A673 (cell line): ENCODE measurements at regions not wholly inside any gene's neighbourhood (a gene's known extent, or its start where the extent isn't known, plus 50 kb on each side); places are given as distances from the start of the nearest gene placed in this dataset.

Experiments
- BruUV-seq: library from RNA; stranded (reverse); fragments of 400-500 nt; replicated peaks from 2 replicates; lab custom pipeline; 2021; lab: Mats Ljungman, UMichigan
- CTCF ChIA-PET: fragments of 300-600 bp; sonication (Branson Sonifier 250); formaldehyde crosslinking; loops from one replicate; lab custom pipeline; 2022; ENCODE audit warnings: antibody characterized with exemption; lab: Charles Lee
- POLR2A ChIA-PET: fragments of 300-600 bp; sonication (Branson Sonifier 250); formaldehyde crosslinking; loops from one replicate; lab custom pipeline; 2022; ENCODE audit warnings: antibody characterized with exemption; ENCODE audit not compliant: low non-redundant PET; lab: Charles Lee
- DNase-seq: peaks from one replicate; pipeline ENCODE4 v3.0.0-alpha.2; 2015; ENCODE audit warnings: low spot score
- H3K27ac ChIP-seq: fragments of 200-600 bp; sonication (generic); 2 replicates; pipeline ENCODE4 v1.5.1; 2016; ENCODE audit warnings: mixed run types, low read depth, mild to moderate bottlenecking, mixed read lengths, antibody characterized with exemption, low read length; ENCODE audit not compliant: poor library complexity, severe bottlenecking
- H3K27me3 ChIP-seq: fragments of 200-600 bp; sonication (generic); replicated peaks from 2 replicates; pipeline ENCODE4 v1.6.1; 2017; ENCODE audit warnings: mixed run types, low read depth, mild to moderate bottlenecking, mixed read lengths, antibody characterized with exemption, low read length; ENCODE audit not compliant: insufficient read depth, poor library complexity
- H3K36me3 ChIP-seq: fragments of 200-600 bp; sonication (generic); 2 replicates; pipeline ENCODE4 v1.6.1; 2016; ENCODE audit warnings: mixed run types, mild to moderate bottlenecking, mixed read lengths, antibody characterized with exemption, low read length; ENCODE audit not compliant: insufficient read depth, poor library complexity, severe bottlenecking
- H3K4me1 ChIP-seq: fragments of 200-600 bp; sonication (generic); 2 replicates; pipeline ENCODE4 v1.6.1; 2017; ENCODE audit warnings: mixed run types, mild to moderate bottlenecking, mixed read lengths, antibody characterized with exemption, low read length; ENCODE audit not compliant: insufficient read depth, poor library complexity, severe bottlenecking
- H3K4me3 ChIP-seq: fragments of 200-600 bp; sonication (generic); 2 replicates; pipeline ENCODE4 v1.5.1; 2016; ENCODE audit warnings: low read depth, mixed run types, mild to moderate bottlenecking, mixed read lengths, low read length; ENCODE audit not compliant: poor library complexity, severe bottlenecking
- H3K9me3 ChIP-seq: fragments of 200-600 bp; sonication (generic); 2 replicates; pipeline ENCODE4 v1.6.1; 2016; ENCODE audit warnings: mixed run types, low read depth, mild to moderate bottlenecking, mixed read lengths, antibody characterized with exemption, low read length; ENCODE audit not compliant: poor library complexity, severe bottlenecking
- EZH2 ChIP-seq: fragments of 200-600 bp; sonication (generic); IDR thresholded peaks from 2 replicates; pipeline ENCODE4 v1.6.1; 2017; ENCODE audit warnings: borderline replicate concordance, low read depth, mild to moderate bottlenecking, mixed read lengths, antibody characterized with exemption, low read length; ENCODE audit not compliant: poor library complexity, severe bottlenecking
- intact Hi-C: fragments of 100-400 bp; cut with micrococcal nuclease; formaldehyde crosslinking; loops from one replicate; pipeline ENCODE4 v1.10.0; 2022; ENCODE audit not compliant: unreplicated experiment
- TF ChIP-seq, protein P1 (sequence below): fragments of 300-800, 200-600 bp; sonication (generic); conservative IDR thresholded peaks from 2 replicates; pipeline ENCODE4 v1.5.1; 2017; ENCODE audit warnings: low read depth, mild to moderate bottlenecking, antibody characterized with exemption, low read length, moderate library complexity, mixed read lengths

DNA sequence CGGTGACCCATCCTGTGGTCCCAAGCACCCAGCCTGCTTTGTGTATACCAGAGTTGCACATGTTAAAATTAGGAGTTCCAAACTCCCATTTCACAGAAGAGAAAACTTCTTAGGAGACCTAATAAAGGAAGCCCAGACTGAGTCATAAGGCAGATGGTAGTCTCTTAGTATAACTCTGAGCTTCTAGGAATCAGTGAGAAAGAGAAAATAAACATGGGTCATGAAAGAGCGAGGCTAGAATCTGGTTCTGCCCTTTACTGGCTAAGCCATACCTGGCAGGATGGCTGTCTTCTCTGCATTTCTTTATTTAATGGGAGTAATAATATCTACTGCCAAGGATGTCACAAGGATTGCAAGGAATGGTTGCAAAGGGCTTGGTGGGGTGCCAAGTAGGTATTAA lies 101.2 kb upstream of the TRIB2 start:
- BruUV-seq: no TSS peak
- ChIA-PET POLR2A (no interaction called here), CTCF (no interaction called here)
- intact Hi-C loops: loop anchor here (10.0 kb wide), 1 partner anchor 389 kb away; no protein-coding TSS in a partner anchor
- H3K36me3 ChIP-seq: no peaks in the 10 kb centered on the region
- H3K27ac ChIP-seq: no peak overlapping the region
- peaks cover 23% of the 10 kb centered on the region for H3K4me1 ChIP-seq
- DNase-seq: no peak
- TF ChIP-seq EZH2: no peak
- TF ChIP-seq, protein P1, sequence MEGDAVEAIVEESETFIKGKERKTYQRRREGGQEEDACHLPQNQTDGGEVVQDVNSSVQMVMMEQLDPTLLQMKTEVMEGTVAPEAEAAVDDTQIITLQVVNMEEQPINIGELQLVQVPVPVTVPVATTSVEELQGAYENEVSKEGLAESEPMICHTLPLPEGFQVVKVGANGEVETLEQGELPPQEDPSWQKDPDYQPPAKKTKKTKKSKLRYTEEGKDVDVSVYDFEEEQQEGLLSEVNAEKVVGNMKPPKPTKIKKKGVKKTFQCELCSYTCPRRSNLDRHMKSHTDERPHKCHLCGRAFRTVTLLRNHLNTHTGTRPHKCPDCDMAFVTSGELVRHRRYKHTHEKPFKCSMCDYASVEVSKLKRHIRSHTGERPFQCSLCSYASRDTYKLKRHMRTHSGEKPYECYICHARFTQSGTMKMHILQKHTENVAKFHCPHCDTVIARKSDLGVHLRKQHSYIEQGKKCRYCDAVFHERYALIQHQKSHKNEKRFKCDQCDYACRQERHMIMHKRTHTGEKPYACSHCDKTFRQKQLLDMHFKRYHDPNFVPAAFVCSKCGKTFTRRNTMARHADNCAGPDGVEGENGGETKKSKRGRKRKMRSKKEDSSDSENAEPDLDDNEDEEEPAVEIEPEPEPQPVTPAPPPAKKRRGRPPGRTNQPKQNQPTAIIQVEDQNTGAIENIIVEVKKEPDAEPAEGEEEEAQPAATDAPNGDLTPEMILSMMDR: no peak
- no peaks in the 10 kb centered on the region for H3K27me3 ChIP-seq
- H3K9me3 ChIP-seq: no peaks in the 10 kb centered on the region
- no peak overlapping the region for H3K4me3 ChIP-seq

DNA sequence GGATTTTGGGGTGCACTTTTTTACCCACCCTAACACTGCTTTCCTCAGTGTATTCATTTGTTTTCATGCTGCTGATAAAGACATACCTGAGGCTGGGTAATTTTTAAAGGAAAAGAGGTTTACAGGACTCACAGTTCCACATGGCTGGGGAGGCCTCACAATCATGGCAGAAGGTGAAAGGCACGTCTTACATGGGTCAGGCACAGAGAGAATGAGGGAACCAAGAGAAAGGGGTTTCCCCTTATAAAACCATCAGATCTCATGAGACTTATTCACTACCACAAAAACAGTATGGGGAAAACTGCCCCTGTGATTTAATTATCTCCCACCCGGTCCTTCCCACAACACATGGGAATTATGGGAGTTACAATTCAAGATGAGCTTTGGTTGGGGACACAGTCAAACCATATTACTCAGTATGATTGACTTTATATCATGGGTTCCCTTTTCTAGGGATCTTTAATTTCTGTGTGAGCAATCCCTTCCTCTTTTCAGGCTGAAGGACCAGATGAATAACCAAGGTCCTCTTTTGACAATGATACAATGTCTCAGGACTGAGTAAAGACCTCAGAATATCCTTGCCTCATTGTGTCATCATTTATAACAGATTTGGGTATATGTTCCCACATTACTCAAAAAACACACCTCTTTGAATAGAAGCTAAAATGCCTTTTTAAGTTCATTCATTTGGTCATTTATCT lies 100.1 kb upstream of the TRIB2 start:
- TF ChIP-seq, protein P1: no peak
- TF ChIP-seq EZH2: no peak
- ChIA-PET CTCF (interaction anchor here (0.6 kb wide), 1 partner anchor 99 kb away, joined by 3 read pairs; no protein-coding TSS in a partner anchor), POLR2A (no interaction called here)
- DNase-seq: no peak
- no TSS peak for BruUV-seq
- Histone ChIP-seq H3K36me3 (no peaks in the 10 kb centered on the region), H3K9me3 (no peaks in the 10 kb centered on the region), H3K27me3 (no peaks in the 10 kb centered on the region), H3K27ac (no peak overlapping the region), H3K4me1 (peaks cover 20% of the 10 kb centered on the region), H3K4me3 (no peak overlapping the region)
- intact Hi-C loops: loop anchor here (10.0 kb wide), 1 partner anchor 388 kb away; no protein-coding TSS in a partner anchor

DNA sequence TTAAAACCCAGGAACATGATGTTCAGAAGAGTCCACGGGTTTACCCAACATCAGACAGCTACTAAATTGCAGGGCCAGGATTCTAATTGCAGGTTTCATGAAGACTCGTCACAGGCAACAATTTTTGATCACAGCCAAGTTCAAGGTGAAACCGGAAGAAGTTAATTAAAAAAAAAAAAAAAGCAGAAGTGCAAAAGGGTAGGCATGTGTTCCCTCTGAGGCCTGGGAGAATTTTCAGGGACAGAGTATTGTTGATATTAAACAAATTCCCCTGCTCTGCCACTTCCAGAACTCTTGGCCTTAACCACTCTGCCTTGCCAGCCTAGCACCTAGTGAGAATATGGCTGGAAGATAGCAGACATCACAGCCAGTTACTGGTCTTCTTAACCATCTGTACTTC lies 99.4 kb upstream of the TRIB2 start:
- no peak for DNase-seq
- no peak for TF ChIP-seq EZH2
- TF ChIP-seq, protein P1: no peak
- H3K9me3 ChIP-seq: no peaks in the 10 kb centered on the region
- H3K4me3 ChIP-seq: no peak overlapping the region
- BruUV-seq: no TSS peak
- POLR2A ChIA-PET: no interaction called here
- H3K27me3 ChIP-seq: no peaks in the 10 kb centered on the region
- H3K36me3 ChIP-seq: no peaks in the 10 kb centered on the region
- intact Hi-C loops: loop anchor here (10.0 kb wide), 1 partner anchor 387 kb away; no protein-coding TSS in a partner anchor
- H3K4me1 ChIP-seq: peaks cover 15% of the 10 kb centered on the region
- no peak overlapping the region for H3K27ac ChIP-seq
- CTCF ChIA-PET: interaction anchor here (0.6 kb wide), 1 partner anchor 99 kb away, joined by 3 read pairs; no protein-coding TSS in a partner anchor
